OCI-LY3 (cell line): ENCODE measurements at regions not wholly inside any gene's neighbourhood (a gene's known extent, or its start where the extent isn't known, plus 50 kb on each side); places are given as distances from the start of the nearest gene placed in this dataset.

Source experiments
- CTCF ChIP-seq: fragments of 200-600, 300-600 bp; sonication (generic); IDR thresholded peaks from 2 replicates; pipeline ENCODE4 v1.5.1; 2014; ENCODE audit warnings: antibody characterized with exemption, low read length, low read depth
- EZH2phosphoT487 ChIP-seq: fragments of 200-600 bp; shearing (Covaris generic); IDR thresholded peaks from 2 replicates; pipeline ENCODE4 v1.6.1; 2018; ENCODE audit warnings: antibody characterized with exemption, mixed run types, low read depth

- TF ChIP-seq CTCF (no peak), EZH2phosphoT487 (no peak)
Measured at GRCh38 chr16:19974607-19975006, 90.0 kb upstream of the GPRC5B start.
